ENCODE measurements at regions not wholly inside any gene's neighbourhood (a gene's known extent, or its start where the extent isn't known, plus 50 kb on each side); places are given as distances from the start of the nearest gene placed in this dataset.
"Not testable (repeated sequence)": the region's sequence is repeated elsewhere in the genome, so short reads cannot be mapped to it uniquely, and the experiment has no call there.

DNA sequence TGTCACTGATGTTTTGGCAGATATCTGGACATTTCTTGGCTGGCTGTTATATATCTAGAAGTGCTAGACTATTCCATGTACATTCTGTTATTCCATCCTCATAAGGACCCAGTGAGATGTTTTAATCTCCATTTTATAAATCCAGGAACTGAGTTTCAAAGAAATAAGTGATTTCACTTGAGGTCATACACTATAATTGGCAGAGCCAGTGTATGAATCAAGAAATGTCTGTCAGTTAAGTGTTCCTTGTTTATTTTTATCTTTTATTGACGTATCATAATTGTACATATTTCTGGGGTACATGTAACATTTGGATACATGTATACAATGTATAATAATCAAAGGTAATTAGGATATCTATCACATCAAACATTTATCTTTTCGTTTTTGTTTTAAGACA, 338.3 kb upstream of the KLF4 start:
- Mint-ChIP-seq H3K36me3 (no peaks in the 10 kb centered on the region), H3K9me3 (peaks cover 0 to 33% (median 8%) of the 10 kb centered on the region in 9 donors), H3K4me1 (no peaks in the 10 kb centered on the region), H3K27me3 (peaks cover 0 to 4% (median 0%) of the 10 kb centered on the region in 5 donors), H3K4me3 (no peak overlapping the region), H3K27ac (no peak overlapping the region)
- no peak for ATAC-seq
- no peak for DNase-seq
- POLR2A ChIA-PET, result no interaction called here

DNA sequence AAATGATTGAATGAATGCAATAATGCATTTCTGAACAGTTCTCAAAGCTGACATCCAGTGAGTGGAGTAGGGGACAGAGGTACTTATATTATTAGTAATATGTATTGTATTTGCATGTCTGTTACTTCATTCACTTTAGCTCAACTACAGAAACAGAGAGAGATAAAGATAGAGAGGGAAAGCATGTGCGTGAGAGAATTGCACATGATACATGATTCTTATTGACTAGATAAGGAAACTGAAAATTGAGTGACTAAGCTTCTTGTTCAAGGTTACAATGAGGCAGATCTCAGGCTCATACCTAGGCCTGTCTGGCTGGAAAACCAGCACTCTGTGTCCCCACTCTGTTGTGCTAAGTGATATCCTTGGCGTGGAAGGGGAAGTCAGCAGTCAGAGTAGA, 337.7 kb upstream of the KLF4 start:
- DNase-seq (no peak), ATAC-seq (no peak)
- Mint-ChIP-seq H3K4me3 (no peak overlapping the region), H3K9me3 (peaks cover 0 to 33% (median 8%) of the 10 kb centered on the region in 9 donors), H3K27ac (no peak overlapping the region), H3K27me3 (peaks cover 0 to 4% (median 0%) of the 10 kb centered on the region in 5 donors), H3K4me1 (no peaks in the 10 kb centered on the region), H3K36me3 (no peaks in the 10 kb centered on the region)
- POLR2A ChIA-PET, result no interaction called here

DNA sequence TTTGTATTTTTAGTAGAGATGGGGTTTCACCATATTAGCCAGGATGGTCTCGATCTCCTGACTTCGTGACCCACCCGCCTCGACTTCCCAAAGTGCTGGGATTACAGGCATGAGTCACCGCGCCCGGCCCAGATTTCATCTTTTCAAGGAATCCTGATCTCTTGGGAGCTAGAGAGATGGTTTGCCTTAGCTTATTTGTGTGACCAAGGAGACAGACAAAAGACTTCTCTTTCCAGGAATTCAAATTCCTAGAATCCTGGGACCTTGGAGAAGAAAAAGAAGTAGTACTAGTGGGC, 337.1 kb upstream of the KLF4 start:
- H3K27me3 Mint-ChIP-seq, H3K27ac Mint-ChIP-seq, H3K4me1 Mint-ChIP-seq, DNase-seq, H3K36me3 Mint-ChIP-seq, H3K4me3 Mint-ChIP-seq, POLR2A ChIA-PET, ATAC-seq: not testable (repeated sequence)
- H3K9me3 Mint-ChIP-seq, result peaks cover 0 to 27% (median 8%) of the 10 kb centered on the region in 9 donors

DNA sequence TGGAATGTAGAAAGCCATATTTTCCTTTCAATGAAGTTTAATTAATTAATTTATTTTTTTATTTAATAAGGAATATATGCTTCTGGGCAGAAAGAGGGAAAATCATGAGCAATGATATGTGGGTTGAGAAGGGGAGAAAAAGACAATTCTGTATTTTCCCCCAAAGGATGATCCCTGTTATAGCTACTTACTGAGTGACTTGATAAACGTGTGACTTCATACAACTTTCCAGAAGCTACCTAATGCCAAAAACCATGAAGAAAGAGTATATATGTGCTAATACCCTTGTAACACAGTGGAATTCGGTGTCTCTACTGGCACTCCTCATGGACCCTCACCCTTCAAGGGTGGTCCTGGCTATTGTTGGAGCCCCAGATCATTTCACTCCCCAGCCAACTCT, 335.0 kb upstream of the KLF4 start:
- no peak for DNase-seq
- Mint-ChIP-seq H3K4me1 (no peaks in the 10 kb centered on the region), H3K9me3 (peaks cover 0 to 17% (median 5%) of the 10 kb centered on the region in 9 donors), H3K36me3 (no peaks in the 10 kb centered on the region), H3K4me3 (no peak overlapping the region), H3K27me3 (peaks cover 0 to 4% (median 0%) of the 10 kb centered on the region in 5 donors), H3K27ac (no peak overlapping the region)
- ATAC-seq, result no peak
- POLR2A ChIA-PET, result no interaction called here

DNA sequence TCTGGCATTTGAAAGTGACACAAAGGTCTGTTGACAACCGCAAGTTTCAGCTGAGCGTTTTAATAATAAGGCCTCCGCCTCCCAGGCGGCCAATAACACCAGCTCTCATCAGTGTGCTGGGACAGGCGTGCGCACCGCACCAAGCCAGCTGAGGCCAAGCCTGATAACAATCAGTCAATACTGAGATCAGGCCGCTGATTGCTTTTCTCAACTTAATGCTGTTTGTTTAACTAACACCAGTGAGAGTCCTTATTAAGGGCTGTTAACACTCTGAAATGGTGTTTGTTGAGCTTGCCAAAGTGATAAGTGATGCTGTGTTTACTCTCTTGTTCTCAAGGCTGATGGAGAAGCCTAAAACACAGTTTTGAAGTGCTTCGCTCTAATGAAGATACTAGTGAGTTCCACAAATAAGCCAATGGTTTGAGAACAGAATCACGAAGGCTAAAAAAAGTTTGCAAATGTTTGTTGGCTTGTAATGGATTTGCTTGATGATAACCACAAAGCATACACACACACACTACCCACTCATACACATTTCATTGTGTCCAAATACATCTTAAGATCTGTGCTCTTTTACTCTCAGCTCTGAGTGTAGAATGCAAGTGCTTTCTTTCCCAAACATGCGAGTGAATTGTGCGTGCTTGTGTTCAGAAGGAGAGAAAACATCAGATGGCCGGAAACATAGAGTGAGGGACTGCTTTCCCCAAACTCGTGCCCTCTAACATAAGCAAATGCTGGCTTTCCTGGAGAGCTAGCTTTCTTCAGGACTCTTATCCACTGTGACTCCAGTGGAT, 330.4 kb upstream of the KLF4 start:
- DNase-seq (no peak), ATAC-seq (no peak)
- no peak overlapping the region for H3K27ac Mint-ChIP-seq
- H3K4me1 Mint-ChIP-seq, result no peaks in the 10 kb centered on the region
- POLR2A ChIA-PET, result no interaction called here
- peaks cover 0 to 3% (median 0%) of the 10 kb centered on the region in 9 donors for H3K9me3 Mint-ChIP-seq
- peaks cover 0 to 4% (median 0%) of the 10 kb centered on the region in 5 donors for H3K27me3 Mint-ChIP-seq
- no peak overlapping the region for H3K4me3 Mint-ChIP-seq
- no peaks in the 10 kb centered on the region for H3K36me3 Mint-ChIP-seq

DNA sequence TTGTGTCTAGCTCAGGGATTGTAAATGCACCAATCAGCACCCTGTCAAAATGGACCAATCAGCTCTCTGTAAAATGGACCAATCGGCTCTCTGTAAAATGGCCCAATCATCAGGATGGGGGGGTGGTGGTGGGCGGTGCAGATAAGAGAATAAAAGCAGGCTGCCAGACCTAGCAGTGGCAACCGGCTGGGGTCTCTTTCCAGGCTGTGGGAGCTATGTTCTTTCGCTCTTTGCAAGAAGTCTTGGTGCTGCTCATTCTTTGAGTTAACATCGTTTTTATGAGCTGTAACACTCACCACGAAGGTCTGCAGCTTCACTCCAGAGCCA, 328.9 kb upstream of the KLF4 start:
- H3K9me3 Mint-ChIP-seq, H3K4me3 Mint-ChIP-seq, H3K27ac Mint-ChIP-seq, H3K27me3 Mint-ChIP-seq, DNase-seq, H3K4me1 Mint-ChIP-seq, ATAC-seq, H3K36me3 Mint-ChIP-seq, POLR2A ChIA-PET: not testable (repeated sequence)

DNA sequence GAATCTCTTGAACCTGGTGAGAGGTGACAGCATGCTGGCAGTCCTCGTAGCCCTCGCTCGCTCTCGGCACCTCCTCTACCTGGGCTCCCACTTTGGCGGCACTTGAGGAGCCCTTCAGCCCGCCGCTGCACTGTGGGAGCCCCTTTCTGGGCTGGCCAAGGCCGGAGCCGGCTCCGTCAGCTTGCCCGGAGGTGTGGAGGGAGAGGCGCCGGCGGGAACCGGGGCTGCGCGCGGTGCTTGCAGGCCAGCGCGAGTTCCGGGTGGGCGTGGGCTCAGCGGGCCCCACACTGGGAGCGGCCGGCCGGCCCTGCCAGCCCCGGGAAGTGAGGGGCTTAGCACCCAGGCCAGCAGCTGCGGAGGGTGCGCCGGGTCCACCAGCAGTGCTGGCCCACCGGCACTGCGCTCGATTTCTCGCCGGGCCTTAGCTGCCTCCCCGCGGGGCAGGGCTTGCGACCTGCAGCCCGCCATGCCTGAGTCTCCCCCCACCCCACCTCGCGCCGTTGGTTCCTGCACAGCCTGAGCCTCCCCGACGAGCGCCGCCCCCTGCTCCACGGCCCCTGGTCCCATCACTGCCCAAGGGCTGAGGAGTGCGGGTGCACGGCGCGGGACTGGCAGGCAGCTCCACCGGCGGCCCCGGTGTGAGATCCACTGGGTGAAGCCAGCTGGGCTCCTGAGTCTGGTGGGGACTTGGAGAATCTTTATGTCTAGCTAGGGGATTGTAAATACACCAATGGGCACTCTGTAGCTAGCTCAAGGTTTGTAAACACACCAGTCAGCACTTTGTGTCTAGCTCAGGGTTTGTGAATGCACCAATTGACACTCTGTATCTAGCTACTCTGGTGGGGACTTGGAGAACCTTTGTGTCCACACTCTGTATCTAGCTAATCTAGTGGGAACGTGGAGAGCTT, 328.3 kb upstream of the KLF4 start:
- POLR2A ChIA-PET, H3K36me3 Mint-ChIP-seq, ATAC-seq, H3K27ac Mint-ChIP-seq, H3K9me3 Mint-ChIP-seq, H3K27me3 Mint-ChIP-seq, H3K4me1 Mint-ChIP-seq, DNase-seq, H3K4me3 Mint-ChIP-seq: not testable (repeated sequence)

DNA sequence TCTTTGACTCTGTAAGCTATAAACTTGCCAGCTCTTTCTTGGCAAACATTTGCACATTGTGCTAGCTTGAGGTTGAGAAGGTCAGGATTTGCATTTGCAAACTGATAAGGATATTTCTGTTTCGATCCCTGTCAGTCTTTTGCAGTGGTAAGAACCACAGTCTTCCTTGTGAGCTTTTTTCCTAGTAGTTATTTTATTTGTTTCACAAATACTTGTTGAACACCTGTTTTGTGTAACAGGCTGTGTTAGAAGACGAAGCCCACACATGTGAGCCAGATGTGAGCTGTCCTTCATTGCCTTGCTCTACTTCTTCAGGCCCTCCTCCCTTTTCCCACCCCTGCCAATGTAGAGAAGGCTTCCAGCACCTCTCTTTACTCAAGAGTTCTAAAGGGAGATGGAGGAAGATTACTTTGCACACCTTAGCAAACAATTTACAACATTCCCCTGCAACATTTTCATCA, 327.0 kb upstream of the KLF4 start:
- H3K4me3 Mint-ChIP-seq, result no peak overlapping the region
- POLR2A ChIA-PET, result no interaction called here
- no peak for ATAC-seq
- no peaks in the 10 kb centered on the region for H3K36me3 Mint-ChIP-seq
- H3K27me3 Mint-ChIP-seq, result peaks cover 0 to 3% (median 0%) of the 10 kb centered on the region in 5 donors
- peaks cover 0 to 4% (median 0%) of the 10 kb centered on the region in 9 donors for H3K9me3 Mint-ChIP-seq
- DNase-seq, result no peak
- H3K27ac Mint-ChIP-seq, result no peak overlapping the region
- no peaks in the 10 kb centered on the region for H3K4me1 Mint-ChIP-seq

DNA sequence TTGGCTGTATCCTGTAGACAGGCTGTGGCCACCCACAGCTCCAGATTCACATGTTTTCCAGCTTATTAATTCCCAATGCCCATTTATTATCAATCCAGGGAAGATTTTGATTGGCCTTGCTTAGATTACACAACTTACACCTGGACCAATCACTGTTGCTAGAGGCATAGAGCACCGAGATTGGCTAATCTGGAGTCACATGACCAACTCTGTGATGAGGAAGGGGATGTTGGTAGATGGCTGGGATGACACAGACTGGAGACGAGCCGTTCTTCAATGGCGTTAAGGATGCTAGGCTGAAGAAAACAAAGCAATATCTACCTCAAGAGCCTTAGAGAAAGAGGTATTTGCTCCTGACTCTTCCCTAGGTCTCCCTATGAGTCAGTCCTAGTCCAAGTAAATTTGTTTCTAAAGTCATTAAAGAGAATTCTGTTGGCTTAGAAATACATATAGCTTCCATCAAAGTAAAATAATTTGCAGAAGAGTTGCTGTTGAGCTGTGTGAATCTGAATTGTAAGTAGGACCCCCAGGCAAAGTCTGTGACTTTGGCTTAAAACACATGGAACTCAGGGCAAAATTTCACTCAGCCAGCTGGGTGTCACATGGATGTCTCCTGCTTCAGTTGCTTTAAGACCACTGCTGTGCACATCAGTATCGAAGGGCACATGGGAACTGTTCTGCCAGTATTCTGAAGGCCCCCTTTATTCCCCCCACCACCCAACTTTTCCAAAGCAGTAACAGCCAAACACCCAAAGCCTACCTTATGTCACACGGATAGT, 326.4 kb upstream of the KLF4 start:
- Mint-ChIP-seq H3K9me3 (peaks cover 0 to 4% (median 0%) of the 10 kb centered on the region in 9 donors), H3K27ac (no peak overlapping the region), H3K4me1 (no peaks in the 10 kb centered on the region), H3K36me3 (no peaks in the 10 kb centered on the region), H3K27me3 (peaks cover 0 to 3% (median 0%) of the 10 kb centered on the region in 5 donors), H3K4me3 (no peak overlapping the region)
- POLR2A ChIA-PET, result no interaction called here
- DNase-seq, result no peak
- ATAC-seq, result no peak

DNA sequence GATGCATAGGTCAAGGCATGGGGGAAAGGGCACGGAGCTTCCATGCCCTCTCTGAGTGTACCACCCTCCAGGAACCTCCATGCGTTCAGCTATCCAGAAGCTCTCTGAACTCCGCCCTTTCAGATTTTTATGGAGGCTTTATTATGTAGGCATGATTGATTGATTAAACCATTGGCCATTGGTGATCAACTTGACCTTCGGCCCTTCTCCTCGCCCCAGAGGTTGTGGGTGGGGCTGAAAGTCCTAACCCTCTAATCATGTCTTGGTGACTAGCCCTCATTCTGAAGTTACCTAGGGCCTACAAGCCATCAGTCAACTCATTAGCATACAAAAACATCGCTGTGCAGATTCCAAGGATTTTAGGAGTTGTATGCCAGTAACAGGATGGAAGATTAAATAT, 323.7 kb upstream of the KLF4 start:
- no peaks in the 10 kb centered on the region for H3K36me3 Mint-ChIP-seq
- POLR2A ChIA-PET, result no interaction called here
- no peak overlapping the region for H3K27ac Mint-ChIP-seq
- peaks cover 0 to 3% (median 0%) of the 10 kb centered on the region in 5 donors for H3K27me3 Mint-ChIP-seq
- H3K4me3 Mint-ChIP-seq, result no peak overlapping the region
- H3K4me1 Mint-ChIP-seq, result no peaks in the 10 kb centered on the region
- DNase-seq, result no peak
- ATAC-seq, result no peak
- peaks cover 0 to 19% (median 3%) of the 10 kb centered on the region in 9 donors for H3K9me3 Mint-ChIP-seq

DNA sequence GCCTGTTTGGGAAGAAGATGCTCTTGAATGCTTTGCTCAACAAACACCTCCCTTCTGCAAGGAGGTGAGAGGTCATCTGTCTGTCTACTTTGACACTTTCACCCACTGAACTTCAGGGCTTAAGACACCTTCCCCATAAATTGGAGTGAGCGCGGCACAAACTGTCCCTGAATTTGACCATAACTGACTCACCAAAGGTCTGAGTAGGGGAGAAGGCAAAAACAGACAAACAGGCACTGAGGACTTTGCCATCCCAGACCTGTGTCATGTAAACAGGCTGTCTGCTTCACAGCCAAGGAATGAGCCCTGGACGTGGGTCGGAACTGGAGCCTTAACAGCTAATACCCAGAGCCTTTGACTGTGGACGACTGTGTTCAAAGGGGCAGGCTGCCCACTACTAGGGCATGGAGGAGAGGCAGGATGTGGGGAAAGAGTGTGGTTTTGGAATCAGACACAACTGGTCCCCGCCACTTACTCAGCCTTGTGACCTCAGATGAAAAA, 320.9 kb upstream of the KLF4 start:
- DNase-seq (no peak), ATAC-seq (no peak)
- POLR2A ChIA-PET, result no interaction called here
- H3K4me3 Mint-ChIP-seq, result no peak overlapping the region
- H3K4me1 Mint-ChIP-seq, result no peaks in the 10 kb centered on the region
- H3K27ac Mint-ChIP-seq, result no peak overlapping the region
- peaks cover 0 to 31% (median 4%) of the 10 kb centered on the region in 9 donors for H3K9me3 Mint-ChIP-seq
- no peaks in the 10 kb centered on the region for H3K36me3 Mint-ChIP-seq
- H3K27me3 Mint-ChIP-seq, result peaks cover 0 to 3% (median 0%) of the 10 kb centered on the region in 5 donors

DNA sequence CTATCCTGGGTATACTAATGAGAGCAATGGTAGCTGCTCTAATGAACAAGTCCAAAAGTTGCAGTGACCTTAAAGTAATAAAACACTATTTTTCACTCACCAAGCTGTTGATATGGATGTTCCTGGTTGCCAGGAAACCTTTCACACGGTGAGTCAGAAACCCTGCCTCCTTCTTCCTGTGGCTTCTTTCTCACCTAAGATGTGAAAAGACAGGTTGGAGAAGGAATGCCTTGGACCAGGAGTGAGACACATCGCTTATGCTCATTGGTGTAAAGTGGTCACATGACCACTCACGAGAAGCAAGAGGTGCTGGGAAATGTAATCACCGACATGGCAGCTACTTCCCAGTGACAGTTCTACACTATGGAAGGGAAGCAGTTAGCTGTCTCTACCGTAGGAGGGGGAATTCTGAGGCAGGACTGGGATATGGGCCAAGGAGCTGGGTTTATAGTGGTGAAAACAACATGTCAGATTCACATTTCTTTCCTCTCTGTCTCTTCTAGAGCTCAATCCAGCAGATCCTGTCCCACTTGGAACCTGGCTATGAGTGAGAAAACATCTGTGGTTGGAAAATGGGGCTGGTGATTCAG, 320.4 kb upstream of the KLF4 start:
- Mint-ChIP-seq H3K27ac (no peak overlapping the region), H3K27me3 (peaks cover 0 to 3% (median 0%) of the 10 kb centered on the region in 5 donors), H3K4me3 (no peak overlapping the region), H3K36me3 (no peaks in the 10 kb centered on the region), H3K4me1 (no peaks in the 10 kb centered on the region), H3K9me3 (peaks cover 0 to 31% (median 4%) of the 10 kb centered on the region in 9 donors)
- POLR2A ChIA-PET, result no interaction called here
- no peak for DNase-seq
- ATAC-seq, result no peak
